Activated naive CD8-positive, alpha-beta T cell treated with anti-CD3 and anti-CD28 coated beads, Interleukin-2, amount 50 U/mL, for 16 hours (primary cell): ENCODE measurements at regions not wholly inside any gene's neighbourhood (a gene's known extent, or its start where the extent isn't known, plus 50 kb on each side); places are given as distances from the start of the nearest gene placed in this dataset.
"Not testable (repeated sequence)": the region's sequence is repeated elsewhere in the genome, so short reads cannot be mapped to it uniquely, and the experiment has no call there.

Source experiments
- DNase-seq: peaks from one replicate; pipeline ENCODE4 v3.0.0-alpha.2; 2020; ENCODE audit warnings: low read depth, low spot score

GRCh38 chr3:125915792-125916375 lies 53.1 kb upstream of the ROPN1B start:
- DNase-seq, result peak; percentile 99

- DNase-seq, result peak; percentile 94
Observed at GRCh38 chr3:125916376-125916978, 52.5 kb upstream of the ROPN1B start.

- DNase-seq, result peak; percentile 7
Observed at GRCh38 chr3:125917020-125917549, 51.9 kb upstream of the ROPN1B start.

- DNase-seq, result not testable (repeated sequence)
Observed at GRCh38 chr3:125918024-125918423, 51.0 kb upstream of the ROPN1B start.

- not testable (repeated sequence) for DNase-seq
Observed at GRCh38 chr3:125918451-125918850, 50.5 kb upstream of the ROPN1B start.

- DNase-seq, result not testable (repeated sequence)
Observed at GRCh38 chr3:125918866-125919265, 50.1 kb upstream of the ROPN1B start.
